ENCODE measurements at regions not wholly inside any gene's neighbourhood (a gene's known extent, or its start where the extent isn't known, plus 50 kb on each side); places are given as distances from the start of the nearest gene placed in this dataset.

- H3K27ac ChIP-seq (ENCODE audit: low read depth), result no peak overlapping the region
- Mint-ChIP-seq H3K9me3 (peaks cover 11% of the 10 kb centered on the region), H3K36me3 (ENCODE audit: low read depth) (peaks cover 8% of the 10 kb centered on the region; the same call in 1 of the 3 replicates), H3K27me3 (ENCODE audit: insufficient read depth, low read depth, poor library complexity) (no peaks in the 10 kb centered on the region), H3K27ac (no peak overlapping the region), H3K4me3 (no peak overlapping the region), H3K4me1 (no peaks in the 10 kb centered on the region)
- no peaks in the 10 kb centered on the region for H3F3A ChIP-seq (replicated peaks; ENCODE audit: low read depth)
- no peaks in the 10 kb centered on the region for H3K4me1 ChIP-seq (ENCODE audit: insufficient read depth)
- no peaks in the 10 kb centered on the region for H4K20me1 ChIP-seq (replicated peaks; ENCODE audit: insufficient read depth)
- DNase-seq (ENCODE audit: low spot score) (no peak), ATAC-seq (no peak)
- no peak overlapping the region for H2AFZ ChIP-seq
- H3K9me2 ChIP-seq (ENCODE audit: insufficient read depth), result no peaks in the 10 kb centered on the region; the same call in 1 of the 2 replicates
- no peaks in the 10 kb centered on the region for H3K79me2 ChIP-seq (replicated peaks; ENCODE audit: insufficient read depth)
- no peak for TF ChIP-seq POLR2AphosphoS5 (IDR thresholded peaks at IDR 0.05; ENCODE audit: low read depth)
- TF ChIP-seq ZNF114 (CRISPR knock-in tag; IDR thresholded peaks at IDR 0.05), result no peak
- no peak for TF ChIP-seq ETS1 (IDR thresholded peaks at IDR 0.05)
- TF ChIP-seq ZNF331 (CRISPR knock-in tag; IDR thresholded peaks at IDR 0.05; ENCODE audit: low read depth), result no peak
- TF ChIP-seq STAT1 (IDR thresholded peaks at IDR 0.05; ENCODE audit: unreplicated experiment), result no peak
- H3K27me3 ChIP-seq (ENCODE audit: insufficient read depth), result no peaks in the 10 kb centered on the region
- H3K4me2 ChIP-seq, result no peak overlapping the region
- no peaks in the 10 kb centered on the region; the same call in 1 of the 2 replicates for H3K36me3 ChIP-seq (ENCODE audit: insufficient read depth)
- H3K4me3 ChIP-seq, result no peak overlapping the region
Observed at GRCh38 chr3:96192966-96193550, 621.3 kb upstream of the EPHA6 start.

GRCh38 chr3:96200897-96201296 lies 613.5 kb upstream of the EPHA6 start:
- Mint-ChIP-seq H3K4me1 (no peaks in the 10 kb centered on the region; the same call in 2 of the 3 replicates), H3K27me3 (ENCODE audit: insufficient read depth, low read depth, poor library complexity) (no peaks in the 10 kb centered on the region), H3K36me3 (ENCODE audit: low read depth) (no peaks in the 10 kb centered on the region), H3K9me3 (no peaks in the 10 kb centered on the region; the same call in 2 of the 3 replicates), H3K4me3 (no peak overlapping the region), H3K27ac (no peak overlapping the region)
- H3K4me1 ChIP-seq (ENCODE audit: insufficient read depth), result no peaks in the 10 kb centered on the region
- DNase-seq (ENCODE audit: low spot score), result no peak
- H3K79me2 ChIP-seq (replicated peaks; ENCODE audit: insufficient read depth), result no peaks in the 10 kb centered on the region
- H3K27ac ChIP-seq (ENCODE audit: low read depth), result no peak overlapping the region
- no peak for ATAC-seq
- H3F3A ChIP-seq (replicated peaks; ENCODE audit: low read depth), result no peaks in the 10 kb centered on the region
- no peak overlapping the region for H2AFZ ChIP-seq
- H3K36me3 ChIP-seq (ENCODE audit: insufficient read depth), result no peaks in the 10 kb centered on the region
- H3K4me2 ChIP-seq, result no peak overlapping the region
- H3K9me2 ChIP-seq (ENCODE audit: insufficient read depth), result 0 out of 2 replicates have a peak, but pooled peaks cover 3% of the 10 kb centered on the region
- no peak overlapping the region for H3K4me3 ChIP-seq
- H3K27me3 ChIP-seq (ENCODE audit: insufficient read depth), result no peaks in the 10 kb centered on the region
- H4K20me1 ChIP-seq (replicated peaks; ENCODE audit: insufficient read depth), result no peaks in the 10 kb centered on the region
- no peak for TF ChIP-seq JUNB (IDR thresholded peaks at IDR 0.05; ENCODE audit: unreplicated experiment)
- TF ChIP-seq POLR2AphosphoS5 (IDR thresholded peaks at IDR 0.05; ENCODE audit: low read depth), result no peak
- TF ChIP-seq ZNF331 (CRISPR knock-in tag; IDR thresholded peaks at IDR 0.05; ENCODE audit: low read depth), result no peak
- TF ChIP-seq REST (IDR thresholded peaks at IDR 0.05; ENCODE audit: unreplicated experiment), result no peak
- no peak for TF ChIP-seq EZH2 (IDR thresholded peaks at IDR 0.05; ENCODE audit: low read depth, unreplicated experiment)
- TF ChIP-seq CREB1 (CRISPR knock-in tag; IDR thresholded peaks at IDR 0.05; ENCODE audit: low read depth), result no peak
- TF ChIP-seq ZNF462 (CRISPR knock-in tag; IDR thresholded peaks at IDR 0.05), result no peak
